ENCODE measurements at regions not wholly inside any gene's neighbourhood (a gene's known extent, or its start where the extent isn't known, plus 50 kb on each side); places are given as distances from the start of the nearest gene placed in this dataset.
A peak's percentile ranks its signal among the peaks of the same experiment; 100 is the strongest.

- intact Hi-C loops (cut with micrococcal nuclease; ENCODE audit: unreplicated experiment) = no loop called here
- Histone ChIP-seq H3K4me3 (ENCODE audit: low read depth, low read length) (no peak overlapping the region), H3K27me3 (replicated peaks; ENCODE audit: control insufficient read depth, insufficient read depth, low read length) (no peaks in the 10 kb centered on the region), H3K36me3 (ENCODE audit: control insufficient read depth, insufficient read depth, low read length) (no peaks in the 10 kb centered on the region), H3K9me3 (no peaks in the 10 kb centered on the region), H3K4me1 (peaks cover 23% of the 10 kb centered on the region)
- DNase-seq = no peak
- Mint-ChIP-seq H3K4me3 (ENCODE audit: unreplicated experiment) (no peak overlapping the region), H3K36me3 (ENCODE audit: insufficient read depth, unreplicated experiment) (no peaks in the 10 kb centered on the region), H3K27me3 (ENCODE audit: insufficient read depth, unreplicated experiment) (no peaks in the 10 kb centered on the region), H3K27ac (ENCODE audit: unreplicated experiment) (no peak overlapping the region), H3K9me3 (ENCODE audit: unreplicated experiment) (peaks cover 7% of the 10 kb centered on the region), H3K4me1 (ENCODE audit: low read depth, unreplicated experiment) (peaks cover 31% of the 10 kb centered on the region)
- no TSS peak for BruUV-seq (replicated peaks)
- TF ChIP-seq CTCF (IDR thresholded peaks at IDR 0.05; ENCODE audit: insufficient read depth in 1 of 2, low read depth in 1 of 2, low read length in 1 of 2, severe bottlenecking in 1 of 2, unreplicated experiment in 1 of 2) = no peak
- ChIA-PET CTCF (no interaction called here), POLR2A (no interaction called here)
These were observed 172.6 kb upstream of the RSPO3 start for GRCh38 chr6:126945812-126946360.

GRCh38 chr6:126947070-126947469 is 171.4 kb upstream of the RSPO3 start:
- Histone ChIP-seq H3K27me3 (replicated peaks; ENCODE audit: control insufficient read depth, insufficient read depth, low read length) (no peaks in the 10 kb centered on the region), H3K4me1 (peaks cover 33% of the 10 kb centered on the region), H3K36me3 (ENCODE audit: control insufficient read depth, insufficient read depth, low read length) (no peaks in the 10 kb centered on the region), H3K4me3 (ENCODE audit: low read depth, low read length) (no peak overlapping the region), H3K9me3 (no peaks in the 10 kb centered on the region)
- ChIA-PET CTCF (no interaction called here), POLR2A (no interaction called here)
- DNase-seq = no peak
- Mint-ChIP-seq H3K4me3 (ENCODE audit: unreplicated experiment) (no peak overlapping the region), H3K27ac (ENCODE audit: unreplicated experiment) (peak overlapping the region; percentile 64), H3K27me3 (ENCODE audit: insufficient read depth, unreplicated experiment) (no peaks in the 10 kb centered on the region), H3K9me3 (ENCODE audit: unreplicated experiment) (no peaks in the 10 kb centered on the region), H3K4me1 (ENCODE audit: low read depth, unreplicated experiment) (peaks cover 37% of the 10 kb centered on the region), H3K36me3 (ENCODE audit: insufficient read depth, unreplicated experiment) (no peaks in the 10 kb centered on the region)
- TF ChIP-seq CTCF (IDR thresholded peaks at IDR 0.05; ENCODE audit: insufficient read depth in 1 of 2, low read depth in 1 of 2, low read length in 1 of 2, severe bottlenecking in 1 of 2, unreplicated experiment in 1 of 2) = no peak
- intact Hi-C loops (cut with micrococcal nuclease; ENCODE audit: unreplicated experiment) = no loop called here
- no TSS peak for BruUV-seq (replicated peaks)

GRCh38 chr6:126949786-126950185 is 168.7 kb upstream of the RSPO3 start:
- no peak for TF ChIP-seq CTCF (IDR thresholded peaks at IDR 0.05; ENCODE audit: insufficient read depth in 1 of 2, low read depth in 1 of 2, low read length in 1 of 2, severe bottlenecking in 1 of 2, unreplicated experiment in 1 of 2)

More at GRCh38 chr6:126949786-126950185, 168.7 kb upstream of the RSPO3 start:
- no peaks in the 10 kb centered on the region for H3K9me3 ChIP-seq
- H3K36me3 Mint-ChIP-seq (ENCODE audit: insufficient read depth, unreplicated experiment) = no peaks in the 10 kb centered on the region
- no peaks in the 10 kb centered on the region for H3K27me3 ChIP-seq (replicated peaks; ENCODE audit: control insufficient read depth, insufficient read depth, low read length)
- no peak overlapping the region for H3K4me3 ChIP-seq (ENCODE audit: low read depth, low read length)
- no peaks in the 10 kb centered on the region for H3K27me3 Mint-ChIP-seq (ENCODE audit: insufficient read depth, unreplicated experiment)
- DNase-seq = no peak
- POLR2A ChIA-PET = no interaction called here
- H3K4me1 ChIP-seq = peaks cover 34% of the 10 kb centered on the region
- peaks cover 33% of the 10 kb centered on the region for H3K4me1 Mint-ChIP-seq (ENCODE audit: low read depth, unreplicated experiment)
- no peaks in the 10 kb centered on the region for H3K9me3 Mint-ChIP-seq (ENCODE audit: unreplicated experiment)
- no peak overlapping the region for H3K4me3 Mint-ChIP-seq (ENCODE audit: unreplicated experiment)
- no TSS peak for BruUV-seq (replicated peaks)
- CTCF ChIA-PET = no interaction called here
- H3K27ac Mint-ChIP-seq (ENCODE audit: unreplicated experiment) = peak overlapping the region; percentile 28
- no peaks in the 10 kb centered on the region for H3K36me3 ChIP-seq (ENCODE audit: control insufficient read depth, insufficient read depth, low read length)
- intact Hi-C loops (cut with micrococcal nuclease; ENCODE audit: unreplicated experiment) = loop anchor here (5.0 kb wide), 1 partner anchor 73 kb away; no protein-coding TSS in a partner anchor

All from Caco-2 (cell line).